HG03175 (cell line): ENCODE measurements at regions not wholly inside any gene's neighbourhood (a gene's known extent, or its start where the extent isn't known, plus 50 kb on each side); places are given as distances from the start of the nearest gene placed in this dataset.

ENCODE experiments used
- ATAC-seq: cut with Tn5 transposase; IDR thresholded peaks from one replicate; pipeline ENCODE4 v1.9.1; 2021; ENCODE audit warnings: mild to moderate bottlenecking, moderate library complexity; ENCODE audit not compliant: unreplicated experiment

- ATAC-seq: no peak
Observed at GRCh38 chr1:163013826-163014600, 55.1 kb upstream of the RGS4 start.

- ATAC-seq: no peak
Observed at GRCh38 chr1:163006051-163006834, 62.9 kb upstream of the RGS4 start.

GRCh38 chr1:162997499-162998285 is 71.5 kb upstream of the RGS4 start:
- no peak for ATAC-seq

GRCh38 chr1:162996261-162996660 is 72.9 kb upstream of the RGS4 start:
- no peak for ATAC-seq

GRCh38 chr1:162994921-162995320 is 74.2 kb upstream of the RGS4 start:
- ATAC-seq: no peak

GRCh38 chr1:162993846-162994245 is 75.3 kb upstream of the RGS4 start:
- ATAC-seq: no peak

GRCh38 chr1:162992945-162993344 is 76.2 kb upstream of the RGS4 start:
- no peak for ATAC-seq

GRCh38 chr1:162991444-162991843 is 77.7 kb upstream of the RGS4 start:
- ATAC-seq: no peak

- no peak for ATAC-seq
Observed at GRCh38 chr1:162990665-162991064, 78.5 kb upstream of the RGS4 start.

- ATAC-seq: no peak
Observed at GRCh38 chr1:162988869-162989268, 80.3 kb upstream of the RGS4 start.

GRCh38 chr1:162987866-162988265 is 81.3 kb upstream of the RGS4 start:
- no peak for ATAC-seq

GRCh38 chr1:162985816-162986435 is 83.2 kb upstream of the RGS4 start:
- no peak for ATAC-seq

GRCh38 chr1:162984699-162985098 is 84.5 kb upstream of the RGS4 start:
- ATAC-seq: no peak

GRCh38 chr1:162983671-162984425 is 85.3 kb upstream of the RGS4 start:
- no peak for ATAC-seq

GRCh38 chr1:162982364-162982763 is 86.8 kb upstream of the RGS4 start:
- ATAC-seq: no peak

GRCh38 chr1:162977944-162978568 is 91.1 kb upstream of the RGS4 start:
- ATAC-seq: no peak

- ATAC-seq: no peak
Observed at GRCh38 chr1:162976628-162977027, 92.5 kb upstream of the RGS4 start.

- ATAC-seq: no peak
Observed at GRCh38 chr1:162974810-162975209, 94.4 kb upstream of the RGS4 start.

GRCh38 chr1:162973381-162973795 is 95.8 kb upstream of the RGS4 start:
- ATAC-seq: no peak

GRCh38 chr1:162972773-162973172 is 96.4 kb upstream of the RGS4 start:
- no peak for ATAC-seq
